DND-41 (cell line): ENCODE measurements at regions not wholly inside any gene's neighbourhood (a gene's known extent, or its start where the extent isn't known, plus 50 kb on each side); places are given as distances from the start of the nearest gene placed in this dataset.

Experiments
- ATAC-seq: fragments of 200-7000 bp; cut with Tn5 transposase; 3 replicates; pipeline ENCODE4 v1.9.1; 2021; ENCODE audit warnings: low read depth; ENCODE audit not compliant: insufficient read depth
- DNase-seq: peaks from one replicate; pipeline ENCODE4 v3.0.0-alpha.2; 2020
- H2AFZ ChIP-seq: 2 replicates; pipeline ENCODE4 v1.6.0; 2012; ENCODE audit warnings: low read depth, low read length
- H3K27ac ChIP-seq: 2 replicates; pipeline ENCODE4 v1.5.1; 2012; ENCODE audit warnings: low read length, inconsistent platforms
- H3K27me3 ChIP-seq: fragments of 200-600 bp; sonication (generic); 2 replicates; pipeline ENCODE4 v1.6.0; 2012; ENCODE audit warnings: low read length, mild to moderate bottlenecking, inconsistent platforms; ENCODE audit not compliant: insufficient read depth, poor library complexity
- H3K36me3 ChIP-seq: 2 replicates; pipeline ENCODE4 v1.5.1; 2012; ENCODE audit warnings: low read length, inconsistent platforms; ENCODE audit not compliant: insufficient read depth
- H3K4me1 ChIP-seq: 2 replicates; pipeline ENCODE4 v1.5.1; 2012; ENCODE audit warnings: mild to moderate bottlenecking, low read length; ENCODE audit not compliant: insufficient read depth
- H3K4me2 ChIP-seq: 2 replicates; pipeline ENCODE4 v1.6.0; 2012; ENCODE audit warnings: mild to moderate bottlenecking, moderate library complexity, low read length, inconsistent platforms; ENCODE audit not compliant: insufficient read depth
- H3K4me3 ChIP-seq, 2 experiments: fragments of 200-600 bp in 1 of 2; shearing (Covaris generic) in 1 of 2; 2 replicates each; pipeline ENCODE4 v1.5.1; 2012 to 2016; ENCODE audit warnings: inconsistent platforms in 2 of 2, low read length in 2 of 2, mild to moderate bottlenecking in 2 of 2, low read depth in 1 of 2, moderate library complexity in 1 of 2
- H3K79me2 ChIP-seq: 2 replicates; pipeline ENCODE4 v1.6.0; 2012; ENCODE audit warnings: low read length, inconsistent platforms; ENCODE audit not compliant: insufficient read depth
- H3K9ac ChIP-seq: 2 replicates; pipeline ENCODE4 v1.6.0; 2012; ENCODE audit warnings: low read depth, mild to moderate bottlenecking, inconsistent platforms, low read length, moderate library complexity
- H3K9me3 ChIP-seq: 2 replicates; pipeline ENCODE4 v1.5.1; 2012; ENCODE audit warnings: low read length, moderate library complexity, mild to moderate bottlenecking, inconsistent platforms; ENCODE audit not compliant: insufficient read depth, severe bottlenecking
- H4K20me1 ChIP-seq: 2 replicates; pipeline ENCODE4 v1.6.0; 2012; ENCODE audit warnings: low read length; ENCODE audit not compliant: insufficient read depth
- EZH2 ChIP-seq: IDR thresholded peaks from 3 replicates; pipeline ENCODE4 v1.6.1; 2012; ENCODE audit warnings: borderline replicate concordance, low read depth, mild to moderate bottlenecking, moderate library complexity, low read length, inconsistent platforms; ENCODE audit not compliant: severe bottlenecking
- TF ChIP-seq, protein P1 (sequence below): IDR thresholded peaks from 2 replicates; pipeline ENCODE4 v1.5.1; 2012; ENCODE audit warnings: borderline replicate concordance, low read length, moderate library complexity, mild to moderate bottlenecking; ENCODE audit not compliant: poor library complexity, severe bottlenecking; ENCODE audit errors: extremely low read depth

DNA sequence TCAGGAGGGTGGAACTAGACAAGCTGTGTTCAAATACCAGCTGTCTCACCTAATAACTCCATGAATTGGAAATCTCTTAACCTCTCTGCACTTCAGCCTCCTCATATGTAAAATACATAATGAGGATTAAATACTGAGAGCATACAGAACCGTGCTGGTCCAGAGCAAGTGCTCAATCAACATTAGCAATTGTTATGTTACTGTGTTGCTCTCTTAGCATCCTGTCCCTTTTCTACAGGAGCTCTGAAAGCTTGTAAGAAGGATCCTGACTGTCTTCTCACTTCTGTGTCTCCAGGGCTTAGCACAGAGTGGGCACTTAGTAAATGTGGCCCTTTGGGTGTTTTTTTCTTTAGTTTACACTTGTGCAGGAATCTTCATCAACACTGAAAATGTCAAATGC lies 1456.1 kb upstream of the IGFBP7 start:
- Histone ChIP-seq H3K27ac (no peak overlapping the region), H3K79me2 (no peaks in the 10 kb centered on the region), H3K4me1 (no peaks in the 10 kb centered on the region), H4K20me1 (no peaks in the 10 kb centered on the region), H2AFZ (no peak overlapping the region), H3K4me2 (no peak overlapping the region), H3K9ac (no peak overlapping the region), H3K36me3 (no peaks in the 10 kb centered on the region), H3K4me3 (no peak overlapping the region), H3K27me3 (no peaks in the 10 kb centered on the region), H3K9me3 (no peaks in the 10 kb centered on the region)
- ATAC-seq (no peak), DNase-seq (no peak)
- TF ChIP-seq EZH2 = no peak
- TF ChIP-seq, protein P1, sequence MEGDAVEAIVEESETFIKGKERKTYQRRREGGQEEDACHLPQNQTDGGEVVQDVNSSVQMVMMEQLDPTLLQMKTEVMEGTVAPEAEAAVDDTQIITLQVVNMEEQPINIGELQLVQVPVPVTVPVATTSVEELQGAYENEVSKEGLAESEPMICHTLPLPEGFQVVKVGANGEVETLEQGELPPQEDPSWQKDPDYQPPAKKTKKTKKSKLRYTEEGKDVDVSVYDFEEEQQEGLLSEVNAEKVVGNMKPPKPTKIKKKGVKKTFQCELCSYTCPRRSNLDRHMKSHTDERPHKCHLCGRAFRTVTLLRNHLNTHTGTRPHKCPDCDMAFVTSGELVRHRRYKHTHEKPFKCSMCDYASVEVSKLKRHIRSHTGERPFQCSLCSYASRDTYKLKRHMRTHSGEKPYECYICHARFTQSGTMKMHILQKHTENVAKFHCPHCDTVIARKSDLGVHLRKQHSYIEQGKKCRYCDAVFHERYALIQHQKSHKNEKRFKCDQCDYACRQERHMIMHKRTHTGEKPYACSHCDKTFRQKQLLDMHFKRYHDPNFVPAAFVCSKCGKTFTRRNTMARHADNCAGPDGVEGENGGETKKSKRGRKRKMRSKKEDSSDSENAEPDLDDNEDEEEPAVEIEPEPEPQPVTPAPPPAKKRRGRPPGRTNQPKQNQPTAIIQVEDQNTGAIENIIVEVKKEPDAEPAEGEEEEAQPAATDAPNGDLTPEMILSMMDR = no peak

DNA sequence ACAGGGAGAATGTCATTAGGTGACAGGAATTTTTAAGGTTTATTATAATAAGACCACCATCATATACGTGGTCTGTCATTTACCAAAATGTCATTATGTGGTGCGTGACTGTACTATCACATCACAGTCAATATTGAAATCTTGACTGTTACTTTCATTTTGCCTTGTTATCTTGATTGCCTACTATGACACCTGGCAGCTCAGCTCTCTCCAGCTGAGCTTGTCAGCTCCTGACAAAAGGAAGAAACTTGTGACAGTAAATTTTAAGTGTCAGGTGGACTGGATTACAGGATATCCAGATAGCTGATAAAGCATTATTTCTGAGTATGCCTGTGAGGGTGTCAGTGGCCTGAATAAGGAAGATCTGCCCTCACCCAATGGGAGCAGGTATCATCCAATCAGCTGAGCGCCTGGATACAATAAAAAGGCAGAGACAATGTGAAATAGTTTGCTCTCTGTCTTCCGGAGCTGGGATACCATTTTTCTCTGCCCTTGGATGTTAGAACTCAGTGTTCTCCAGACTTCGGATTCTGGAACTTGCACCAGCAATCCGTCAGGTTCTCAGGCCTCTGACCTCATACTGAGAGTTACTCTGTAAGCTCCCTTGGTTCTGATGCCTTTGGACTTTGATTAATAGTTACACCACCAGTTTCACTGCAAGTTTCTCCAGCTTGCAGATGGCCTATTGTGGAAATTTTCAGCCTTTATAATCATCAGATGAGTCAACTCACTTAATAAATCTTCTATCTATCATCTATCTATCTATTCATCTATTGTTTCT lies 1454.7 kb upstream of the IGFBP7 start:
- ATAC-seq = no peak
- Histone ChIP-seq H3K9me3 (no peaks in the 10 kb centered on the region), H3K9ac (no peak overlapping the region), H3K27ac (no peak overlapping the region), H3K27me3 (no peaks in the 10 kb centered on the region), H3K36me3 (no peaks in the 10 kb centered on the region), H3K4me3 (no peak overlapping the region), H3K4me2 (no peak overlapping the region), H3K79me2 (no peaks in the 10 kb centered on the region), H4K20me1 (no peaks in the 10 kb centered on the region), H2AFZ (no peak overlapping the region), H3K4me1 (no peaks in the 10 kb centered on the region)
- DNase-seq = no peak
- TF ChIP-seq, protein P1 = no peak
- TF ChIP-seq EZH2 = no peak

DNA sequence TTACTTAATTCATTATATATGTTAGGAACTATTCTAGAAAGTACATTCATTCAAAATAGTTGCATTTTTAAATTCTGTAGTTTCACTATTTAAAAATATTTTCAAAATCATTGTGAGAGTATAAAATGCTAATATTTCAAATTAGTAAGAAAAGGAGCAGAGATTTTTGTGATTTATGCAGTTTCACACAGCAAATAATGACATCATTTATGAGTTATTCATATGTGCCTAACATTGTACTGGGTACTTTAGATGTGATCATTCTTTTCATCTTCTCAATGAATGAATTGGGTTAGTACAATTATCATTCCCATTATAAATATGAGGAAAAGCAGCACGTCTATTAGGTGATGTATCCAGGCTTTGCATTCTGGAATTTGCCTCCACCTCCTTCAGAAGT lies 1451.0 kb upstream of the IGFBP7 start:
- DNase-seq (no peak), ATAC-seq (no peak)
- Histone ChIP-seq H3K4me1 (no peaks in the 10 kb centered on the region), H3K9ac (no peak overlapping the region), H4K20me1 (no peaks in the 10 kb centered on the region), H3K9me3 (no peaks in the 10 kb centered on the region), H3K4me2 (no peak overlapping the region), H3K79me2 (no peaks in the 10 kb centered on the region), H3K36me3 (no peaks in the 10 kb centered on the region), H3K27me3 (no peaks in the 10 kb centered on the region), H3K27ac (no peak overlapping the region), H3K4me3 (no peak overlapping the region), H2AFZ (no peak overlapping the region)
- no peak for TF ChIP-seq EZH2
- TF ChIP-seq, protein P1 = no peak
